Upper lobe of left lung (tissue), 6 donors: ENCODE measurements at regions not wholly inside any gene's neighbourhood (a gene's known extent, or its start where the extent isn't known, plus 50 kb on each side); places are given as distances from the start of the nearest gene placed in this dataset.
"Not testable (repeated sequence)": the region's sequence is repeated elsewhere in the genome, so short reads cannot be mapped to it uniquely, and the experiment has no call there.

Source experiments
- ATAC-seq, 2 donors: fragments of 200-7000 bp; cut with Tn5 transposase; one replicate each; pipeline ENCODE4 v1.9.1; 2022; ENCODE audit warnings: mild to moderate bottlenecking in 2 of 2, moderate library complexity in 2 of 2; ENCODE audit not compliant: low FRiP score in 2 of 2
- DNase-seq, 2 donors: peaks; one replicate each; pipeline ENCODE4 v3.0.0-alpha.2; 2019 to 2020
- H3K27ac ChIP-seq, 4 donors: fragments of 200-600 bp; sonication (generic); one replicate each; pipeline ENCODE4 v1.5.1; 2016 to 2019
- H3K27me3 ChIP-seq, 4 donors: fragments of 200-600 bp; sonication (generic); one replicate each; pipeline ENCODE4 v1.5.1; 2017 to 2019
- H3K36me3 ChIP-seq, 4 donors: fragments of 200-600 bp; sonication (generic); one replicate each; pipeline ENCODE4 v1.5.1; 2016 to 2019
- H3K4me1 ChIP-seq, 4 donors: fragments of 200-600 bp; sonication (generic); one replicate each; pipeline ENCODE4 v1.5.1; 2018 to 2019
- H3K4me3 ChIP-seq, 4 donors: fragments of 200-600 bp; sonication (generic); one replicate each; pipeline ENCODE4 v1.5.1; 2017 to 2019; ENCODE audit warnings: mild to moderate bottlenecking in 2 of 4, moderate library complexity in 1 of 4
- H3K9me3 ChIP-seq, 4 donors: fragments of 200-600 bp; sonication (generic); one replicate each; pipeline ENCODE4 v1.5.1; 2018 to 2019
- EP300 ChIP-seq, 4 donors: sonication (generic); formaldehyde crosslinking; IDR thresholded peaks; one replicate each; pipeline ENCODE4 v1.5.1; 2017; ENCODE audit warnings: antibody characterized with exemption in 4 of 4, control low read depth in 2 of 4
- POLR2A ChIP-seq, 4 donors: fragments of 450-650 bp; IDR thresholded peaks; one replicate each; pipeline ENCODE4 v1.5.1; 2016 to 2017; ENCODE audit warnings: antibody characterized with exemption in 4 of 4, mild to moderate bottlenecking in 2 of 4
- POLR2AphosphoS5 ChIP-seq, 2 donors: sonication (generic); formaldehyde crosslinking; IDR thresholded peaks; one replicate each; pipeline ENCODE4 v1.5.1; 2017; ENCODE audit warnings: antibody characterized with exemption in 2 of 2
- WGBS, 2 donors: methylation state at CpG; one replicate each; pipeline ENCODE4 v1.1.5; 2017 to 2018; 5-methylcytosine and 5-hydroxymethylcytosine counted together
- TF ChIP-seq, protein P1 (sequence below), 6 experiments: fragments of 450-650 bp in 4 of 6; fragments of 200-600 bp in 2 of 6; sonication (generic) in 2 of 6; IDR thresholded peaks; one replicate each; pipeline ENCODE4 v1.5.1; 2016 to 2019; ENCODE audit warnings: antibody characterized with exemption in 6 of 6
- donor health status: DM: no; HTN: no; CAD: no; lungs with moderate emphysema.
- donor health status: DM: no; HTN: yes; CAD: no; lungs with severe emphysema.

DNA sequence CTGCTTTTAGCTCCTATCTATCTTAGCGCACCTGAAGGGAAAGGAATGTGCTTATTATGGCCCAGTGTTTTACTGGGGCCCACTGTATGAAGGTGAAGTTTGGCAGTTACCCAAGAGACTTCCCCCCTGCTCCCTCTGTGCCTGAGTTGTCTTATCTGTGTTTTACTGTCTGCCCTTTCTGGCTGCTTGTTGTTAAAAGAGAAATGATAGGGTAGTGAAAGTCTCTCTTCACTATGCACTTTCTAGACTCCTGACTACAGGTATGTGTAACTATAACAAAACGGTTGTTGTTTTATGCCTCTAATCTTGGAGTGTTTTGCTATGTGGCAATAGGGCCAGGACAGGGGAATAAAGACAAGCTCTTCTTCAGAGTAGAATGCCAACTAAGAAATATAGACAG lies 326.9 kb downstream of the KIF20B start:
- DNase-seq (no peak), ATAC-seq (no peak)
- no peak overlapping the region for H3K27ac ChIP-seq
- H3K9me3 ChIP-seq, result no peaks in the 10 kb centered on the region
- no peaks in the 10 kb centered on the region for H3K36me3 ChIP-seq
- 84 to 88% methylated on average over 2 of the region's 2 CpGs for WGBS, 2 donors
- H3K27me3 ChIP-seq, result no peaks in the 10 kb centered on the region
- H3K4me1 ChIP-seq, result no peaks in the 10 kb centered on the region
- no peak for TF ChIP-seq EP300 (IDR thresholded peaks at IDR 0.05)
- TF ChIP-seq POLR2AphosphoS5 (IDR thresholded peaks at IDR 0.05), result no peak
- TF ChIP-seq, protein P1, sequence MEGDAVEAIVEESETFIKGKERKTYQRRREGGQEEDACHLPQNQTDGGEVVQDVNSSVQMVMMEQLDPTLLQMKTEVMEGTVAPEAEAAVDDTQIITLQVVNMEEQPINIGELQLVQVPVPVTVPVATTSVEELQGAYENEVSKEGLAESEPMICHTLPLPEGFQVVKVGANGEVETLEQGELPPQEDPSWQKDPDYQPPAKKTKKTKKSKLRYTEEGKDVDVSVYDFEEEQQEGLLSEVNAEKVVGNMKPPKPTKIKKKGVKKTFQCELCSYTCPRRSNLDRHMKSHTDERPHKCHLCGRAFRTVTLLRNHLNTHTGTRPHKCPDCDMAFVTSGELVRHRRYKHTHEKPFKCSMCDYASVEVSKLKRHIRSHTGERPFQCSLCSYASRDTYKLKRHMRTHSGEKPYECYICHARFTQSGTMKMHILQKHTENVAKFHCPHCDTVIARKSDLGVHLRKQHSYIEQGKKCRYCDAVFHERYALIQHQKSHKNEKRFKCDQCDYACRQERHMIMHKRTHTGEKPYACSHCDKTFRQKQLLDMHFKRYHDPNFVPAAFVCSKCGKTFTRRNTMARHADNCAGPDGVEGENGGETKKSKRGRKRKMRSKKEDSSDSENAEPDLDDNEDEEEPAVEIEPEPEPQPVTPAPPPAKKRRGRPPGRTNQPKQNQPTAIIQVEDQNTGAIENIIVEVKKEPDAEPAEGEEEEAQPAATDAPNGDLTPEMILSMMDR (IDR thresholded peaks at IDR 0.05), result no peak
- no peak for TF ChIP-seq POLR2A (IDR thresholded peaks at IDR 0.05)
- H3K4me3 ChIP-seq, result no peak overlapping the region

DNA sequence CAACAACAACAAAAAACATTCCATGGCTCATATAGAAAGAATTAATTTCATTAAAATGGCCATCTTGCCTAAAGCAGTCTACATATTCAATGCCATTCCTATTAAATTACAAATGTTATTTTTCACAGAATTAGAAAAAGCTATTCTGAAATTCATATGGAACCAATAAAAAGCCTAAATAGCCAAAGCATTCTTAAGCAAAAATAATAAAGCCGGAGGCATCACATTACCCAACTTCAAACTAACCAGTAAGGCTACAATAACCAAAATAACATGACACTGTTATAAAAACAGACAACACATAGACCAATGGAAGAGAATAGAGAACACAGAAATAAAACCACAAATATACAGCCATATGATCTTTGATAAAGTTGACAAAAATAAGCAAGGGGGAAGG lies 330.4 kb downstream of the KIF20B start:
- DNase-seq (no peak), ATAC-seq (no peak)
- Histone ChIP-seq H3K36me3 (no peaks in the 10 kb centered on the region), H3K4me3 (no peak overlapping the region), H3K9me3 (no peaks in the 10 kb centered on the region), H3K27ac (no peak overlapping the region), H3K27me3 (no peaks in the 10 kb centered on the region), H3K4me1 (no peaks in the 10 kb centered on the region)
- TF ChIP-seq EP300 (IDR thresholded peaks at IDR 0.05) (no peak), POLR2A (IDR thresholded peaks at IDR 0.05) (no peak), POLR2AphosphoS5 (IDR thresholded peaks at IDR 0.05) (no peak)
- TF ChIP-seq, protein P1 (IDR thresholded peaks at IDR 0.05), result no peak
- 96 to 100% methylated on average over 1 of the region's 1 CpG for WGBS, 2 donors

DNA sequence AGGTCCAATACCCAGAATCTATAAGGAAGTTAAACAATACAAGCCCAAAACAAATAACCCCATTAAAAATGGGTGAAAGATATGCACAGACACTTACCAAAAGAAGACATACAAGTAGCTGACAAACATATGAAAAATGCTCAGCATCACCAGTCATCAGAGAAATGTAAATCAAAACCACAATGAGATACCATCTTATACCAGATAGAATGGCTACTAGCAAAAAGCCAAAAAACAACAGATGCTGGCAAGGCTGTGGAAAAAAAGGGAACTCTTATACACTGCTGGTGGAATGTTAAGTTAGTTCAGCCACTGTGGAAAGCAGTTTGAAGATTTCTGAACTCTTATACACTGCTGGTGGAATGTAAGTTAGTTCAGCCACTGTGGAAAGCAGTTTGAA lies 331.1 kb downstream of the KIF20B start:
- Histone ChIP-seq H3K4me3 (no peak overlapping the region), H3K36me3 (no peaks in the 10 kb centered on the region), H3K4me1 (no peaks in the 10 kb centered on the region), H3K27me3 (no peaks in the 10 kb centered on the region), H3K9me3 (no peaks in the 10 kb centered on the region), H3K27ac (no peak overlapping the region)
- TF ChIP-seq POLR2AphosphoS5 (IDR thresholded peaks at IDR 0.05) (no peak), EP300 (IDR thresholded peaks at IDR 0.05) (no peak), POLR2A (IDR thresholded peaks at IDR 0.05) (no peak)
- TF ChIP-seq, protein P1 (IDR thresholded peaks at IDR 0.05), result no peak
- ATAC-seq, result no peak
- no peak for DNase-seq

DNA sequence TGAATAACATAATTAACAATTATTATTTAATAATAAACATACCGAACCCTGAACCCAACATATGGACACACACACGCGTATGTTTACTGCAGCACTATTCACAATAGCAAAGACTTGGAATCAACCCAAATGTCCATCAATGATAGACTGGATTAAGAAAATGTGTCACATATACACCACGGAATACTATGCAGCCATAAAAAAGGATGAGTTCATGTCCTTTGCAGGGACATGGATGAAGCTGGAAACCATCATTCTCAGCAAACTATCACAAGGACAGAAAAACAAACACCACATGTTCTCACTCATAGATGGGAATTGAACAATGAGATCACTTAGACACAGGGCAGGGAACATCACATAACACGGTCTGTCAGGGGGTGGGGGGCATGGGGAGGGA lies 333.5 kb downstream of the KIF20B start:
- H3K27ac ChIP-seq, H3K4me3 ChIP-seq, DNase-seq, ATAC-seq, H3K27me3 ChIP-seq, H3K9me3 ChIP-seq, H3K4me1 ChIP-seq, H3K36me3 ChIP-seq: not testable (repeated sequence)
- 77 to 90% methylated on average over 5 of the region's 5 CpGs for WGBS, 2 donors

DNA sequence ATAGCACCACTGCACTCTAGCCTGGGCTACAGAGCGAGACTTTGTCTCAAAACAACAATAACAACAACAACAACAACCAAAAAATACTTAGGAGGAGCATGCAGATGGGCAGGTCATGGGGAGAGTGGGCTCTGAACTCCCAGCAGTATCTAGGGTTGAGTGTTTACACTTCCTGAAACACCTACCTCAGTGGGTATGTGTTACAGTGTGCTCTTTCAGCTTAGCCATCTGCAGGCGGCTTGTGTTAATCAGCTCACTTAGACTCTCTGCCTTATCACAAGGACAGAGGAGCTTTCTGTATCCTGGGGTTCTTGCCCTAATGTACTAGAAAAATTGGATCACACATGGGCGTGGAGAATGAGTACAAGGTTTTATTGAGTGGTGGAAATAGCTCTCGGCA lies 340.2 kb downstream of the KIF20B start:
- H3K4me1 ChIP-seq, result no peaks in the 10 kb centered on the region
- 87 to 91% methylated on average over 4 of the region's 4 CpGs for WGBS, 2 donors
- no peaks in the 10 kb centered on the region for H3K36me3 ChIP-seq
- no peaks in the 10 kb centered on the region for H3K9me3 ChIP-seq
- TF ChIP-seq, protein P1 (IDR thresholded peaks at IDR 0.05), result no peak
- no peak for TF ChIP-seq POLR2AphosphoS5 (IDR thresholded peaks at IDR 0.05)
- TF ChIP-seq EP300 (IDR thresholded peaks at IDR 0.05), result no peak
- no peak for TF ChIP-seq POLR2A (IDR thresholded peaks at IDR 0.05)
- DNase-seq (no peak), ATAC-seq (no peak)
- no peak overlapping the region for H3K4me3 ChIP-seq
- no peak overlapping the region for H3K27ac ChIP-seq
- no peaks in the 10 kb centered on the region for H3K27me3 ChIP-seq
